GM21447 (cell line): ENCODE measurements at regions not wholly inside any gene's neighbourhood (a gene's known extent, or its start where the extent isn't known, plus 50 kb on each side); places are given as distances from the start of the nearest gene placed in this dataset.
"Not testable (repeated sequence)": the region's sequence is repeated elsewhere in the genome, so short reads cannot be mapped to it uniquely, and the experiment has no call there.

ENCODE experiments used
- ATAC-seq: cut with Tn5 transposase; IDR thresholded peaks from one replicate; pipeline ENCODE4 v1.9.1; 2021; ENCODE audit not compliant: unreplicated experiment

GRCh38 chr10:52477305-52477704 is 163.2 kb downstream of the DKK1 start:
- ATAC-seq, result no peak

- ATAC-seq, result no peak
Observed at GRCh38 chr10:52479567-52479966, 165.5 kb downstream of the DKK1 start.

GRCh38 chr10:52481986-52482555 is 168.0 kb downstream of the DKK1 start:
- no peak for ATAC-seq

GRCh38 chr10:52483587-52483986 is 169.5 kb downstream of the DKK1 start:
- peak; percentile 91 for ATAC-seq

- ATAC-seq, result no peak
Observed at GRCh38 chr10:52484206-52485065, 170.4 kb downstream of the DKK1 start.

GRCh38 chr10:52485462-52485861 is 171.4 kb downstream of the DKK1 start:
- ATAC-seq, result no peak

GRCh38 chr10:52486840-52487611 is 172.9 kb downstream of the DKK1 start:
- ATAC-seq, result no peak

GRCh38 chr10:52488606-52489485 is 174.8 kb downstream of the DKK1 start:
- no peak for ATAC-seq

- ATAC-seq, result no peak
Observed at GRCh38 chr10:52491246-52491995, 177.3 kb downstream of the DKK1 start.

GRCh38 chr10:52499281-52499680 is 185.2 kb downstream of the DKK1 start:
- no peak for ATAC-seq

- no peak for ATAC-seq
Observed at GRCh38 chr10:52500476-52500875, 186.4 kb downstream of the DKK1 start.

GRCh38 chr10:52502237-52502636 is 188.2 kb downstream of the DKK1 start:
- ATAC-seq, result no peak

GRCh38 chr10:52505341-52505740 is 191.3 kb downstream of the DKK1 start:
- not testable (repeated sequence) for ATAC-seq

- ATAC-seq, result no peak
Observed at GRCh38 chr10:52514481-52514880, 200.4 kb downstream of the DKK1 start.

GRCh38 chr10:52517012-52517411 is 202.9 kb downstream of the DKK1 start:
- no peak for ATAC-seq

GRCh38 chr10:52523696-52524095 is 209.6 kb downstream of the DKK1 start:
- ATAC-seq, result no peak

GRCh38 chr10:52525761-52526160 is 211.7 kb downstream of the DKK1 start:
- ATAC-seq, result no peak

GRCh38 chr10:52526251-52526823 is 212.3 kb downstream of the DKK1 start:
- ATAC-seq, result no peak

- ATAC-seq, result no peak
Observed at GRCh38 chr10:52532650-52533290, 218.7 kb downstream of the DKK1 start.
